ENCODE measurements at regions not wholly inside any gene's neighbourhood (a gene's known extent, or its start where the extent isn't known, plus 50 kb on each side); places are given as distances from the start of the nearest gene placed in this dataset.

GRCh38 chr2:150355440-150355839 lies 132.0 kb downstream of the RND3 start:
- Mint-ChIP-seq H3K36me3 (ENCODE audit: low read depth) (no peaks in the 10 kb centered on the region), H3K9me3 (no peaks in the 10 kb centered on the region), H3K4me3 (no peak overlapping the region), H3K4me1 (no peaks in the 10 kb centered on the region), H3K27me3 (ENCODE audit: low read depth, poor library complexity) (peaks cover 3% of the 10 kb centered on the region), H3K27ac (no peak overlapping the region)
- no peak for DNase-seq
- TF ChIP-seq CTCF (IDR thresholded peaks at IDR 0.05), result no peak

GRCh38 chr2:150353376-150353775 lies 134.1 kb downstream of the RND3 start:
- TF ChIP-seq CTCF (IDR thresholded peaks at IDR 0.05), result no peak
- no peak overlapping the region for H3K4me3 Mint-ChIP-seq
- DNase-seq, result no peak
- H3K27ac Mint-ChIP-seq, result no peak overlapping the region
- no peaks in the 10 kb centered on the region for H3K4me1 Mint-ChIP-seq
- H3K27me3 Mint-ChIP-seq (ENCODE audit: low read depth, poor library complexity), result peaks cover 3% of the 10 kb centered on the region
- H3K9me3 Mint-ChIP-seq, result no peaks in the 10 kb centered on the region
- no peaks in the 10 kb centered on the region for H3K36me3 Mint-ChIP-seq (ENCODE audit: low read depth)

- no peaks in the 10 kb centered on the region for H3K36me3 Mint-ChIP-seq (ENCODE audit: low read depth)
- H3K9me3 Mint-ChIP-seq, result no peaks in the 10 kb centered on the region
- no peak overlapping the region for H3K27ac Mint-ChIP-seq
- no peak for TF ChIP-seq CTCF (IDR thresholded peaks at IDR 0.05)
- H3K27me3 Mint-ChIP-seq (ENCODE audit: low read depth, poor library complexity), result peaks cover 4% of the 10 kb centered on the region
- no peak for DNase-seq
- no peak overlapping the region for H3K4me3 Mint-ChIP-seq
- H3K4me1 Mint-ChIP-seq, result no peaks in the 10 kb centered on the region
Measured at GRCh38 chr2:150351922-150352321, 135.5 kb downstream of the RND3 start.

- Mint-ChIP-seq H3K27ac (no peak overlapping the region), H3K9me3 (no peaks in the 10 kb centered on the region), H3K4me3 (no peak overlapping the region), H3K27me3 (ENCODE audit: low read depth, poor library complexity) (peaks cover 6% of the 10 kb centered on the region), H3K36me3 (ENCODE audit: low read depth) (no peaks in the 10 kb centered on the region), H3K4me1 (no peaks in the 10 kb centered on the region)
- no peak for TF ChIP-seq CTCF (IDR thresholded peaks at IDR 0.05)
- DNase-seq, result no peak
Measured at GRCh38 chr2:150350500-150350899, 137.0 kb downstream of the RND3 start.

- no peaks in the 10 kb centered on the region for H3K4me1 Mint-ChIP-seq
- DNase-seq, result no peak
- peaks cover 3% of the 10 kb centered on the region for H3K27me3 Mint-ChIP-seq (ENCODE audit: low read depth, poor library complexity)
- no peak overlapping the region for H3K4me3 Mint-ChIP-seq
- no peaks in the 10 kb centered on the region for H3K36me3 Mint-ChIP-seq (ENCODE audit: low read depth)
- TF ChIP-seq CTCF (IDR thresholded peaks at IDR 0.05), result no peak
- no peak overlapping the region for H3K27ac Mint-ChIP-seq
- H3K9me3 Mint-ChIP-seq, result no peaks in the 10 kb centered on the region
Measured at GRCh38 chr2:150346806-150347205, 140.7 kb downstream of the RND3 start.

GRCh38 chr2:150341982-150342680 lies 145.3 kb downstream of the RND3 start:
- Mint-ChIP-seq H3K27me3 (ENCODE audit: low read depth, poor library complexity) (peaks cover 3% of the 10 kb centered on the region), H3K36me3 (ENCODE audit: low read depth) (no peaks in the 10 kb centered on the region), H3K27ac (no peak overlapping the region), H3K9me3 (peaks cover 5% of the 10 kb centered on the region), H3K4me3 (no peak overlapping the region), H3K4me1 (peaks cover 8% of the 10 kb centered on the region)
- no peak for TF ChIP-seq CTCF (IDR thresholded peaks at IDR 0.05)
- no peak for DNase-seq

Measured in nephron progenitor cell (in vitro differentiated cells).